HG02884 (cell line): ENCODE measurements at regions not wholly inside any gene's neighbourhood (a gene's known extent, or its start where the extent isn't known, plus 50 kb on each side); places are given as distances from the start of the nearest gene placed in this dataset.
A peak's percentile ranks its signal among the peaks of the same experiment; 100 is the strongest.

ENCODE experiments used
- ATAC-seq: cut with Tn5 transposase; IDR thresholded peaks from one replicate; pipeline ENCODE4 v1.9.1; 2021; ENCODE audit warnings: mild to moderate bottlenecking, moderate library complexity; ENCODE audit not compliant: unreplicated experiment

DNA sequence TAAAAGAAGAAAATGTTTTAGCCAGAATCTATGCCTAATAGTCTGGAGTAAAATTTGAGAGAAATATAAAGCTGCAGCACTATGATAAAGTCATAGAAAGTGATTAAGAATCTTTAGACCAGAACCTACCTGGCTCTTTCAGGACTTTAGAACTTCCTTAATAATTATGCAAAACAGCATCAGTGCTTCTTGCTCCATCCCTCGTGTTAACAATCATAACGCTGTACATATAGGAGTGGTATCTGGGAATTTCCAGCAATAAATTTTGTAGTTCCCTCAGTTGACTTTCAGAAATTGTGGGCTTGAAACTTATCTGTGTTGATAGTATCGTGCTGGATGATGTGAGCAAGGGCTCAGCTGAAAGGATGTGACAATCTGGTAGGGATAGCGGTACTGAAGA lies 102.1 kb upstream of the RASGEF1B start:
- no peak for ATAC-seq

DNA sequence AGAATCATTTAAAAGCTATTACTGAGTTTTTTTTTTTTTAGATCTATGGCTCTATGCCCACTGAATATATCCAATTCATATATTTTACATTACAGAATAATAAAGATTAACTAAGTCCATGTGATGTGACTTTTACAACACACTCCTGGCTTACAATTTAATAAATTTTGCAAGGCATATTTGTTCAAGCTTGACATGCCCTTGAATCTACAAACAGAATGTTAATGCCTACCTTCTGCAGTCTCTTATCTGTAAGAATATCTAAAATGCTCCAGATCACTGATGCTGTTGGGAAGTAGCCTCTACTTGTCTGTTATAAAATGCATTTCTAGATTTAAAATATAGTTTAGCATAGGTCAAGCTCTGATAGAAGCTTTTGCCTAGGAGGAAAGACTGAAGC lies 100.7 kb upstream of the RASGEF1B start:
- ATAC-seq: no peak

DNA sequence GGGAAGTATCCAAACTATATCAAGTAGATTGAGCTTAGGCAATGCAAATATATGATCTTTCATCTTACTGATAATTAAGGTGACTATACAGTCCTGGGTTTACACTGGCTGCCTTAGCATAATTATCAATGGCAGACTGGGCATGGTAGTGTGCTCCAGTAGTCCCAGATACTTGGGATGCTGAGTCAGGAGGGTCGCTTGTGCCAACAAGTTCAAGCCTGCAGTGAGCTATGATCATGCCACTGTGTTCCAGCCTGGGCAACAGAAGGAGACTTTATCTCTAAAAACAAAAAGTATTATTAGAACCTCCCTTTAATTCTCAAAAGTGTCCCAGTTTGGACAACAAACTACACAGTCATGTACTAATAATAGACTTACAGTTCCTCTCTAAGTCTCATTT lies 99.4 kb upstream of the RASGEF1B start:
- no peak for ATAC-seq

DNA sequence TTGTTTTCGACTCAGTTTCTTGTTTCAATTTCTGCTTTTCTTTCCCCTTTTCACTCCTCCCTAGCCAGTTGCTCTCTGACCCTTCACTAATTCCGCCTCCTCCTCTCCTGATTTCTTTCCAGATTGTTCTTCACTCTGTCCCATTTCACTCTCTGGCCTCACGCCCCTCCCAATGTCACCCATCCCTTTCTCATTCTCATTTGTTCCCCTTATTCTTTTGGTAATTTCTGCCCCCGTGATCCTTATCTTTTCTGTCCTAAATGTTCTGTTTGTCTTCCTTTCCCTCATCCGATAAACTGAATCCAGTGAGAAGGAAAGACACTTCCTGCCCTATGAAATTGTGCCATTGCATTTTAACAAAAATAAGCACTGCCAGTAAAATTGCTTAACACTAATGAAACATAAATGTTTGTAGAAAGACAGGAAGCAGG lies 94.5 kb upstream of the RASGEF1B start:
- no peak for ATAC-seq

DNA sequence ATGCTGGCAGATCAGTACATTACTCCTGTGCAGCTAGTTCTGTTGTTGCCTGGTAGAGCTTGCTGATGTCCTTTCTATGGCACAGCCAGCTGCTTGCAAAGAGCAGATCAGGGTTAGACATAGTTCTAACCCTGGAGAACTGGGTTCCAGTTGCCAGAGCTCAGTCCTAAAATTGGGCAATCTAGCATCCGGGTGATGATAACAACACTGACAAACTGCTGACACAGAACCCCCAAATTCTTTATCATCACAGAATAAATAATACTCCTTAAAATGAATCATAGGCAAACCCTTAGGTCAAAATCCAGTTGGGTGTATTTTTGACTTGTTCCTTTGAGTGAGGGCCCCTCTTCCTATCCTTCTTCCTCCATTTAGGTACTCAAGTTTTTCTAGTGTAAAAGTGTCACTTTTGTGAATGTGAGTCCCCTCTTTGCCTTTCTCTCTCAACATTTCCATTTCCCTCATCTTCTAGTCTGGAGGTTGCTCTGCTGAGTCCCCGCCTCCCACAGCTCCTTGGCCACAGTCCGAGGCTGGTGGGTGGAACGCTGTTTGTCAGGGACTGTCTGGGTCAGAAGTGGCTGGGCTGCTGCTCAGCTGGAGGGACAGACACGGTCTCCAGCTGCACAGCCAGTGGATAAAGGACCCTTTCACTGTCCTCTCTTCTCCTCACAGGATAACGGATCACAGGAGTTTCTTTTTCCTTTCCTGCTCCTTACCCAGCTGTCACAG lies 93.6 kb upstream of the RASGEF1B start:
- ATAC-seq: no peak

DNA sequence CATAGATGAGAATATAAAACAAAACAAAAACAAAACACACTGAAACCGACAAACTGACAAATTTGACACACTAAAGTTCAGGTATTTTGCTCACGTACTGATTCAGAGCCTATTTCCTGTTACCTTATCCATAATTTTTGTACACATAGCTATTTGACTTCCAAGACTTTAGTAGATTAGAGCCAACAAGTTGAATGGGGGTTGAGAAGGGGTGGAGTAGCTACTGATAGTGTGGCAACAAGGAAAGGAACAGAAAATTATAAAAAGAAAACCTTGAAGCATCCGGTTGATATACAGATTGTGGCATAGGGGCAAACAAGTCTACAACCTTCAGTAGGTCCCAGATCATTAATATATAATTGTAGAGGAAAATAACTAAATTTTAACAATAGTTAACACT lies 92.3 kb upstream of the RASGEF1B start:
- no peak for ATAC-seq

DNA sequence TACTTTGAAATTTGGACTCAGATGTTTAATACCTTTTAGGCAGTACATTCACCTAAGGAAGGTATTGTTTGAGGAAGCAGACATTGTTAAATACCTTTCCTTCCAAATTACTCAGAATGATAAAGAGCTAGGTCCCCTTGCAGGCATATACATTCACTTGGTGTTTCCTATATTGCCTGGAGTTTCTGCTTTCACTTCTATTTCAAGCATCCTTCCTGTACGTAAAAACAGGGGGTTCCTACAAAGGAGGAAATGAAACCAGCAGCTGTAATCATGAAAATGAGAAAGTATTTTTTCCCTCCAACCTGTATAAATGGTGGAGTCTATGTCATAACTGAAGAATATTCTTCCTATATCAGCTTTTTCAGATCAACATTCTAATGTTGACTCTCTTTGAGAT lies 90.4 kb upstream of the RASGEF1B start:
- peak; percentile 96 for ATAC-seq

DNA sequence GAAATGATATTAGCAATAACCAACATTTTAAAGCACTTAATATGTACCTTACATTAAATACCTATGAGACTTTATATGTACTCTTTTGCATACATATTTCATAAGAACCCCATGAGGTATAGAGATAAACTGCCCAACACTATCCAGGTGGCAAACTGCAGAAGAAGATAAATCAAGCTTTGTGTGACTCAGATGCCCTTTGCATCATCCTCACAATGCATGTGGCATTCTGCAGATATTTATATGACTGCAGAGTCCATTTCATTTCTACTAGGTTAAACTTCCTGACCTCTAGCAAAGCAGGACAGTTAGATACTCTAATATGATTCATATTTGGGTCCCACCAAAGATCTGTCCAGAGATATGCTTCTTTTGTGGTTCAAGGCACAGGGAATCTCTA lies 85.6 kb upstream of the RASGEF1B start:
- no peak for ATAC-seq

DNA sequence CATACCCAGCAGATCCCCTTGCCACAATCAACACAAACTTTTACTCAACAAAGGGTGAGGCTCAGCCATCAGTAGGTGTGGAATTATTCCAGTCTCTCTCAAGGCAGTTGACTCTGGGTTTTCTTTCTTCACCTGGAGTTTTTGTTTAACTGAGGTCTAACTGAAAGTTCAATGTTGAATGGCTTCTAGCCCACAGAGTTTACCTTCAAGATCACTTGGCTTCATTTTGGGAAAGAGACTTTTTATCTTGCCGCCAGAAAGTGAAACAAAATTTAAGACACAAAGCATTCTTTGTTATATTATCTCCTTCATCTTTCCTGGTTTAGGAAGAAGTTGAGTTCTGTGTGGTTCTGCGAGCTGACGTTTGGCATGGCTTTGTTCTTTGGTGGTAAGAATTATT lies 83.8 kb upstream of the RASGEF1B start:
- no peak for ATAC-seq

DNA sequence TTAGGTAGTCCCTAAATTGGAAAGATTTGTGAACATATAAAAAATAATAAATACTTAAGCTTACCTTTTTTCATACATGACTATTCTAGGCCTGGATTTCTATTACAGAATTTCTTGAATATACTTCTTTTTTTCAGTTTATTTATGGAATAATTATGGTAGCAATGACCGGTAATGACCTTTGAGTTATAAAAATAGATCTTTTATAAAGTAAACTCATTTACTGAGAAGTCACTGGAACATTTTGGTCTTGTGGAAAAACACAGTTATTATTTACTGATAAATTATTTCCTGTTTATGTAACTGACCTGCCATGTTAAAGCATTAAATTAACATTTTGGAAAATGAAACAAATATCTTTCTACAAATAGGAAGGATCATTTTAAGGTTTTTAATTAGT lies 80.4 kb upstream of the RASGEF1B start:
- no peak for ATAC-seq

DNA sequence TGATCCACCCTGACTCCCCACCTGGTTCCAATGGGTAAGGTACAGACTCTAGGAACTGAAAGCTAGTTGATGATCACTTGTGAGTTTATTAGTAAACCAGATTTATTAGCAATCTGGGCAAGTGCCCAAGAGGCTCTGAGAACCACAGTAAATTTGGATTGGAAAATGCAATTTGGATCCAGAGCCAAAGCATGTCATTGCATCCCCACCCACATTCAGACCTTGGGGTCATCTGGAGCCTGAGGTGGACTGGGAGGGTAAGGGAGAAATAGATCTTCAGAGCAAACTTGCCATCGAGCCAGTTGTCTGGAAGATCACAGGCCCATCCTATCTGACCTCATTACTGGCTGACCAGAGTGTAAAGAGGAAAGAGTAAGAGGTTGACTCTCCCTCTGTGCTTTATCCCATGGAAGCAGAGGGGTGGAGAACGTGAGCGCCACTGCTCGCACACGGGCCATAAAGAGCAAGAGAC lies 78.7 kb upstream of the RASGEF1B start:
- no peak for ATAC-seq

DNA sequence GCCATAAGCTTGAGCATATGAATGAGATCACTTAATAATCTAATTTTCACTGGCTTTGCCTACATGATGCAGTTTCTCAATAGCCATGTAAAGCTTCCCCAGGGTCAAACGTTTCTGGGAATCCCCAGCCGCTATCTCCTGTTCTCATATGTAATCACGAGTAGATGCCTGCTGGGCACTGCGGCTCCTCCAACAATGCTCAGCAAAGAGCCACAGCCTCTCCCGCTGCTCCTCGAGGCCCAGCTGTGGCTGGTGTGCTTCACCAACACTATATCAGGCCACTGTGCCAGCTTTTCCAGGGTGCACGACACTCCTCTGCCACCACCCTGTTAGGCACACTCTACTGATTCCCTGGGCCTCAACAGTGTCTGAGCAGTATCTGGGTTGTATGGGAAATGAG lies 78.3 kb upstream of the RASGEF1B start:
- no peak for ATAC-seq

DNA sequence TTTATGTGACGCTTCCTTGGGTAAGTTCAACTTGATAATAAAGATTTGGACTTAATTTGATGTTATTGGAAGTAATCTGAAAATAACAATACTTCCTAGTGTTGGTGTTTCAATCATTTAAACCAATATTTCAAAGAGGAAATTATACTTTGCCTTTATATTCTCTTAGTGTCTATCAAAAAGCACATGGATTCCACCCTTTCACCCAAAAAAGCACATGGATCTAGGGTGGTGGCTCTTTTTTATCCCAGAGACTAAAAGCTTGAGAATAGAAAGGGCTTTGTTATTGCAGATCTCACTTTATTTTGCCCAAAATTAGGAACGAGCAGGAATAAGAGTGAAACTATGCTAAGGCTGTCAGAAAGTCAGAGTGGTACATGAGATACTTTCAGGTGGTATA lies 75.1 kb upstream of the RASGEF1B start:
- no peak for ATAC-seq

DNA sequence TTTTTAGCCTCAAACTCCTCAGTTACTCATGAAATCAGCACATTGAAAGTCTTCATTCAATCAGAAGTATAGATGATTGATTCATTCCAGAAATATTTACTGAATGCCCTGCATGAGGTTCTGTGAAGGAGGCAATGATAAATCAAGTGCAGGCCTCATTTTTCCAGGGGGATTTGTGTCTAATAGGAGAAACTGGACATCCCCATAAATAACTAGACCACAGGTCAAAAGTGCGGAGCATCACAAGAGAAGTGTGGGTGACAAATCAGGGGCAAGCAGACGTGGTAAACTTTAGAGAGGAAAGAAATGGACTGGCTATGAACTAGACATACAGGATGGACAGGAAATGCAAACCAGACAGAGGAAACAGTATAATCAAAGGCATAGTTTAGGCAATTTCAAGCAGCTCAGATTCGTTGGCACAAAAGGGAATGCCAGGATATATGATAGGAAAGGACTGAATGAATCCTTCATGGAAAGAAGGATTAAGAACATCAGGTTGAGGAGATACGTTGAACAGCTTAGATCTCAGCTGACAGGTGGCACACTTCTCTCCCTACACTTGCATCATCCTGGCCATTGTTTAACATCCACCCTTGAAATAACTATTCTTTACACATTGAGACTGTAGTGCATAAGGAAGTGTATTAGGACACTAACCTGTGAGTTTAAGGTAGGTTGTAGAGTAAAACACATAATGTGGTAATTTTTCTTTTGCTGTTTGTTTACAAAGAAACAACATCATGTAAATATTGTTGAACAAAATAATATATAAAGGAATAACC lies 69.6 kb upstream of the RASGEF1B start:
- no peak for ATAC-seq

DNA sequence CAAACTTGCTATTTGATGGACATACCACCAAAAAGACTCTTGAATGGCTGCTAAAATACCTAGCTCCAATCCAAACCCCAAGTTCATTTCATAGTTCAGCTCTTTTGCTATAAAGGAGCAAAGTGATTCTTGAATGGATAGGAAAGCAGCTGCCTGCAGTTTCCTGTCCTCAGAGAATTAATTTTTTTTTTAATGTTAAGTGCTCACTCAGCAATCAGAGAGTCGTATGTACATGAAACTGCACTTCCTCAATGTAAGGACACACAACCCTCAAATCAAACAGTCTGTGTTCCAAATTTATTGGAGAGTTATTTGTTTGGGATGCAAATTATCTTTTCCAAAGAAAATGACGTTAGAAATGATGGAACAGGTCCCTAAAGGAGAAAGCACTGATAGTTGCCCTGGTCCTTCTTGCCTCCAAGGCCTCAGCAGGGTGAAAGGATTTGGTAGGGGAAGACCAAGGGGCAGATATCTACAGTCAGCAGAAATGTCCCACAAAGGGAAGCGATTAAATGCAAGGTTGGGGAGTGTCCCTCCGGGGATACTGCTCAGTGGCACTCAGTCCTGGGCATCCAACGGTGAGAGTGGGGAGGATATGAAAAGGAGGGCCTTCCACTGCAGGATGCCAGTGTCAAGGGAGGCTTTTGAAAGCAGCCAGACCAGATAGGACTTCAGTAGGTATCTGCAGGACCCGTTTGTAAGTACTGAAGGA lies 67.2 kb upstream of the RASGEF1B start:
- ATAC-seq: no peak

DNA sequence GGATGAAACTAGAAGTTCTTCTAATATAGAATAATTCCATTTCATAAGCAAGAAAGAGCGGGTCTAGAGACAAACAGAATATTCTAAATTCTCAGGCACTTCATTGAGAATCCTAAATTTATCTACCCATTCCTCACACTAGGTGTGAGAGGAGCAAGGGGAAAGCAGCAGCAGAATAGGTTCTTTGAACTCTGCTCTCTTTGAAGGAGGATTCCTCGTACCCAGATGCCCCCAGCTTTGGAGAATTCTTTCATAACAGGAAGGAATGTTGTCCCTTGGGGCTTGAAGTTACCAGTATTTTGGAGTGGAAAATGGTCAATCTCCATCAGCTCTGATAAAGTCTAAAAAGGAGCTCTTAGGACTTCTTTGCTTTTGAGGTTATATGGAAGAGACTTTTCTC lies 59.7 kb upstream of the RASGEF1B start:
- ATAC-seq: no peak

DNA sequence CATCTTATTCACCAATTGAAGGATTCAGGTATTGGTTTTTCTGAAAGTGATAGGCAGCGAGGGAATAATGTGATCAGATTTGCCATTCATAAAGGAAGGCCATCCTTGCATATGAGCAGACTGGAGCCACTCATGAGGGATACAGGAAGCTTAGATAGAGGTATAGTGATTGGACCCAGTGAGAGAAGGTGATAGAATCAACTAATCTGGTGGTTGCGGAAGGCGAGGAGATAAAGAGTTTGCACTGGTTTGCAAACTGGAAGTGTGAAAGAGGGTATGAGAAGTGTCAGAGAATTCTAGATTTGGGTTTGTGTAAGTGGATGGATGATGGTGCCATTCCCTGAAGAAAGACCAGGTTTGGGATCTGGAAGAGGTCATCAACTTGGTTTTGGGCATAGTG lies 57.3 kb upstream of the RASGEF1B start:
- no peak for ATAC-seq

DNA sequence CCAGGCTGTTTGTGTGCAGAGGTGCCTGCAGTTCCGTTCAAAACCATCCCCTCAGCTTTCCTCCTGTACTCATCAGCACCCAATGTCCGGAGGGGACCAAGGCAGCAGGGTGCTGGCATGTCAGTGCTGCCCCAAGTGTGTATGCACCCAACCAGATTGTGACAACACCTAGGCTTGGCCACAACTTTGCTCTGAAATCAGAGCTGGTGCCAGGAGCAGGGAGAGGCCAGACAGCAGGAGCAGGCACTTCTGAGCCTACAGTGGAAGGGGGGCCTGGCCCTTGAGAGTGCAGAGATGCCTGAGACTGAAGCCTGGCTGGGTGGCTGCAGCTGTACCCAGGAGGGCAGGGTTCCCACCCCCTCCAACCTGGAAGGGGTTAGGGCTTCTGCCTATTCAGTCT lies 56.5 kb upstream of the RASGEF1B start:
- no peak for ATAC-seq

DNA sequence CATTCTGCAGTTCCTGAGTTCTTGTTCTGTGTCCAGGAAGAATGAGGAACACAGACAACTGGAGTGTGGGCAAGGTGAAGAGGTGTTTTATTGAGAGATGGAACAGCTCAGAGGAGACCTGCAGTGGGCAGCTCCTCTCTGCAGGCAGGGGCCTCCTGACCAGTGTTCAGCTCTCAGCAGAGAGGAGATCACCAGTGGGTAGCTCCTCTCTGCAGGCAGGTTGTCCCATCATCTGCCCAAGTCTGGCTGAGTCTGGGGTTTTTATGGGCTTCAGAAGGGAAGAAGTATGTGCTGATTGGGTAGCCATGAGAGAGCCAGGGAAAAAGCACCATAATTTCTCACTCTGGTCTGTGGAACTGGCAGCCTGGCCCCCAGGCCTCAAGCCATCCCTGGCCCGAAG lies 56.0 kb upstream of the RASGEF1B start:
- no peak for ATAC-seq

DNA sequence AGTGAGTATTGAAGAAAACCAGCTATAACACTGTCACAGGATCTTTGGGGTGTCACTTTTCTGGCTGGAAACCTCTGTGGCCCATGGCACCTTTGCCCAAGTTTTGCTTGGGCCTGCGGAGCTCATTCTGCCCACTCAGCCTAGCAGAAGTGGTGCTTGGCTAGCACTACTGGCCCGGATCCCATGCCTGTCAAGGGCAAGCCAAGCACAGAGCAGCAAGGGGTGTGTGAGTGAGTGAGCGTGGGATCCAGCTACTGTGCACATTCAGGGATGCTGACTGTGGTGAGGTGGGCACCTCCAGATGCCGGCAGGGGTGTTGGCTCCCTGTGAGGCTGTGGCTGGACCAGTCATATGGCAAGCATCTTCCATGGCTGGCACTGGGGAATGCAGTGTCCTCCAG lies 55.4 kb upstream of the RASGEF1B start:
- no peak for ATAC-seq

DNA sequence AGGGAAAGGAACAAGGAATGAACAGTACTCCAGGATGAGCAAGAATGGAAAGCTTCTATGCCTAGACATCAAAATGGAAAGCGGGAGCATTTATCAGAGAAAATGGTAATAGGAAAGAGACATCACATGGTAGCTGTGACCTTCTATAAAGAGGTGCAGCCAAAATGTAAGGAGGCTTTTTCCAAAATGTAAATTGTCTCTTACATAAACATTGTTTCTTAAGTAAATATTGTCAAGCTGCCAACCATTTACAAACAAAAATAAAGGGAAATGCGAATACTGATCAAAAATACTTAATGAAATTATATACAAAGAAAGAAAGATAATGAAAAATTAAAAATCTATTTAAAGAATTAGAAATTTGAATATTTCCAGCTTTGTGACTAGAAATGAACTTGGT lies 55.0 kb upstream of the RASGEF1B start:
- ATAC-seq: no peak
